IMR-90 (cell line): ENCODE measurements at regions not wholly inside any gene's neighbourhood (a gene's known extent, or its start where the extent isn't known, plus 50 kb on each side); places are given as distances from the start of the nearest gene placed in this dataset.

Source experiments
- ATAC-seq: fragments of 200-7000 bp; cut with Tn5 transposase; 2 replicates; pipeline ENCODE4 v1.9.1; 2020; ENCODE audit warnings: low read depth, mild to moderate bottlenecking, moderate library complexity
- BruUV-seq: library from RNA; stranded (reverse); fragments of 400-500 nt; replicated peaks from 2 replicates; lab custom pipeline; 2021; lab: Mats Ljungman, UMichigan
- CTCF ChIA-PET: fragments of 300-600 bp; formaldehyde crosslinking; extraction: SDS; loops from one replicate; lab custom pipeline; 2021; ENCODE audit warnings: antibody characterized with exemption; lab: Yijun Ruan, JAX
- POLR2A ChIA-PET: fragments of 300-600 bp; sonication (Branson Sonifier 250); formaldehyde crosslinking; loops from one replicate; lab custom pipeline; 2022; ENCODE audit warnings: antibody characterized with exemption; ENCODE audit not compliant: unreplicated experiment; lab: Charles Lee
- DNase-seq: peaks from one replicate; pipeline ENCODE4 v3.0.0; 2013
- H2AFZ ChIP-seq: replicated peaks from 2 replicates; pipeline ENCODE3; 2013; ENCODE audit warnings: low read length, mild to moderate bottlenecking; ENCODE audit not compliant: poor library complexity
- H2AK5ac ChIP-seq: 2 replicates; pipeline ENCODE4 v1.6.1; 2013; ENCODE audit warnings: low read depth, low read length, inconsistent platforms
- H2AK9ac ChIP-seq: replicated peaks from 2 replicates; pipeline ENCODE3; 2013; ENCODE audit warnings: mild to moderate bottlenecking, low read depth, low read length, moderate library complexity; ENCODE audit not compliant: poor library complexity
- H2BK120ac ChIP-seq: 2 replicates; pipeline ENCODE4 v1.6.1; 2013; ENCODE audit warnings: low read depth, low read length, inconsistent platforms
- H2BK15ac ChIP-seq: 3 replicates; pipeline ENCODE4 v1.6.1; 2013; ENCODE audit warnings: low read depth, low read length, inconsistent platforms
- H2BK20ac ChIP-seq: 2 replicates; pipeline ENCODE4 v1.6.1; 2013; ENCODE audit warnings: low read depth, mild to moderate bottlenecking, inconsistent platforms, low read length, moderate library complexity
- H2BK5ac ChIP-seq: 2 replicates; pipeline ENCODE4 v1.6.1; 2013; ENCODE audit warnings: mild to moderate bottlenecking, low read depth, low read length, inconsistent platforms; ENCODE audit not compliant: poor library complexity, severe bottlenecking
- H3K14ac ChIP-seq: replicated peaks from 2 replicates; pipeline ENCODE4 v1.6.1; 2013; ENCODE audit warnings: low read depth, low read length, inconsistent platforms
- H3K18ac ChIP-seq: 2 replicates; pipeline ENCODE4 v1.6.1; 2013; ENCODE audit warnings: low read depth, low read length, control low read depth
- H3K23ac ChIP-seq: 2 replicates; pipeline ENCODE4 v1.6.1; 2013; ENCODE audit warnings: low read depth, low read length, inconsistent platforms
- H3K27ac ChIP-seq: 2 replicates; pipeline ENCODE4 v1.5.1; 2013; ENCODE audit warnings: mild to moderate bottlenecking, control low read depth, low read length; ENCODE audit not compliant: insufficient read depth
- H3K27me3 ChIP-seq: 2 replicates; pipeline ENCODE4 v1.6.1; 2013; ENCODE audit warnings: low read length; ENCODE audit not compliant: control insufficient read depth, insufficient read depth
- H3K36me3 ChIP-seq: 2 replicates; pipeline ENCODE4 v1.6.1; 2013; ENCODE audit warnings: low read length, mixed read lengths; ENCODE audit not compliant: control insufficient read depth, insufficient read depth
- H3K4ac ChIP-seq: 2 replicates; pipeline ENCODE4 v1.6.1; 2013; ENCODE audit warnings: low read depth, low read length, inconsistent platforms
- H3K4me1 ChIP-seq: 2 replicates; pipeline ENCODE4 v1.6.1; 2013; ENCODE audit warnings: low read length, mixed read lengths; ENCODE audit not compliant: control insufficient read depth, insufficient read depth
- H3K4me2 ChIP-seq: 2 replicates; pipeline ENCODE4 v1.6.1; 2013; ENCODE audit warnings: low read depth, mild to moderate bottlenecking, control low read depth, low read length, moderate library complexity
- H3K4me3 ChIP-seq: 2 replicates; pipeline ENCODE4 v1.5.1; 2013; ENCODE audit warnings: low read depth, mild to moderate bottlenecking, control low read depth, low read length, moderate library complexity; ENCODE audit not compliant: insufficient read depth
- H3K56ac ChIP-seq: 2 replicates; pipeline ENCODE4 v1.6.1; 2013; ENCODE audit warnings: low read length, inconsistent platforms; ENCODE audit not compliant: insufficient read depth; ENCODE audit errors: extremely low read depth
- H3K79me1 ChIP-seq, 2 experiments: 2 replicates each; pipeline ENCODE4 v1.6.1; 2013; ENCODE audit warnings: low read length in 2 of 2, inconsistent platforms in 1 of 2, low read depth in 1 of 2
- H3K9ac ChIP-seq: 2 replicates; pipeline ENCODE4 v1.6.1; 2013; ENCODE audit warnings: low read depth, low read length, control low read depth
- H3K9me1 ChIP-seq: 2 replicates; pipeline ENCODE4 v1.6.1; 2013; ENCODE audit warnings: low read length, inconsistent platforms; ENCODE audit not compliant: insufficient read depth
- H3K9me3 ChIP-seq: 2 replicates; pipeline ENCODE4 v1.6.1; 2013; ENCODE audit warnings: low read length; ENCODE audit not compliant: control insufficient read depth, insufficient read depth
- H4K20me1 ChIP-seq: 2 replicates; pipeline ENCODE4 v1.6.1; 2013; ENCODE audit warnings: low read length, inconsistent platforms; ENCODE audit not compliant: insufficient read depth
- H4K5ac ChIP-seq: 2 replicates; pipeline ENCODE4 v1.6.1; 2013; ENCODE audit warnings: mild to moderate bottlenecking, low read depth, low read length, control low read depth
- H4K8ac ChIP-seq, 2 experiments: 2 replicates each; pipeline ENCODE4 v1.6.1; 2013; ENCODE audit warnings: low read depth in 2 of 2, low read length in 2 of 2, control low read depth in 1 of 2, inconsistent platforms in 1 of 2
- H4K91ac ChIP-seq: 2 replicates; pipeline ENCODE4 v1.6.1; 2013; ENCODE audit warnings: low read depth, low read length, inconsistent platforms; ENCODE audit not compliant: insufficient read depth
- BHLHE40 ChIP-seq: fragments of 150-350 bp; IDR thresholded peaks from 2 replicates; pipeline ENCODE4 v1.6.1; 2016; ENCODE audit warnings: mild to moderate bottlenecking, low read depth, low read length
- CEBPB ChIP-seq: IDR thresholded peaks from 2 replicates; pipeline ENCODE4 v1.6.1; 2012; ENCODE audit warnings: low read depth, low read length, improper control_type of control experiment
- CHD1 ChIP-seq: IDR thresholded peaks from 2 replicates; pipeline ENCODE4 v1.6.1; 2012; ENCODE audit warnings: low read depth, low read length, improper control_type of control experiment
- CTCF ChIP-seq: conservative IDR thresholded peaks from 2 replicates; pipeline ENCODE4 v1.5.1; 2012; ENCODE audit warnings: mild to moderate bottlenecking, low read depth, low read length, improper control_type of control experiment
- ELK1 ChIP-seq: fragments of 150-350 bp; IDR thresholded peaks from 2 replicates; pipeline ENCODE4 v1.6.1; 2016; ENCODE audit warnings: low read depth, mild to moderate bottlenecking, low read length, moderate library complexity, borderline replicate concordance
- FOS ChIP-seq: fragments of 150-350 bp; IDR thresholded peaks from 2 replicates; pipeline ENCODE4 v1.6.1; 2016; ENCODE audit warnings: low read depth, low read length
- MAFK ChIP-seq: IDR thresholded peaks from 2 replicates; pipeline ENCODE4 v1.6.1; 2012; ENCODE audit warnings: low read depth, low read length, improper control_type of control experiment
- MAZ ChIP-seq: IDR thresholded peaks from 2 replicates; pipeline ENCODE4 v1.6.1; 2012; ENCODE audit warnings: low read depth, mild to moderate bottlenecking, low read length, improper control_type of control experiment, moderate library complexity, borderline replicate concordance
- MXI1 ChIP-seq: IDR thresholded peaks from 2 replicates; pipeline ENCODE4 v1.6.1; 2012; ENCODE audit warnings: low read depth, mild to moderate bottlenecking, low read length, moderate library complexity, borderline replicate concordance
- NFE2L2 ChIP-seq: fragments of 150-350 bp; IDR thresholded peaks from 2 replicates; pipeline ENCODE4 v1.6.1; 2016; ENCODE audit warnings: low read depth, mild to moderate bottlenecking, low read length
- POLR2A ChIP-seq: IDR thresholded peaks from 2 replicates; pipeline ENCODE4 v1.6.1; 2012; ENCODE audit warnings: mild to moderate bottlenecking, low read depth, low read length
- RAD21 ChIP-seq: IDR thresholded peaks from 2 replicates; pipeline ENCODE4 v1.6.1; 2012; ENCODE audit warnings: low read length, improper control_type of control experiment
- RCOR1 ChIP-seq: IDR thresholded peaks from 2 replicates; pipeline ENCODE4 v1.6.1; 2012; ENCODE audit warnings: mild to moderate bottlenecking, low read length, improper control_type of control experiment; ENCODE audit not compliant: insufficient replicate concordance
- RFX5 ChIP-seq: IDR thresholded peaks from 2 replicates; pipeline ENCODE4 v1.8.0; 2012; ENCODE audit warnings: low read depth, mild to moderate bottlenecking, low read length, moderate library complexity
- SMC3 ChIP-seq: fragments of 150-350 bp; IDR thresholded peaks from 2 replicates; pipeline ENCODE4 v1.6.1; 2016; ENCODE audit warnings: low read depth, mild to moderate bottlenecking, antibody characterized with exemption, low read length, moderate library complexity
- USF2 ChIP-seq: fragments of 150-350 bp; IDR thresholded peaks from 2 replicates; pipeline ENCODE4 v1.6.1; 2017; ENCODE audit warnings: mild to moderate bottlenecking, antibody characterized with exemption, low read length, low read depth
- WGBS, 2 experiments: methylation state at CpG; one replicate each; pipeline versions ENCODE4 v1.1.5 to v1.1.7; 2013; ENCODE audit warnings: missing lambda C conversion rate in 2 of 2; ENCODE audit not compliant: insufficient read length in 1 of 2; ENCODE audit errors: extremely low coverage in 2 of 2; 5-methylcytosine and 5-hydroxymethylcytosine counted together
- dilution Hi-C: fragments of 300-500 bp; cut with HindIII; formaldehyde crosslinking; loops from one replicate; pipeline ENCODE4 v1.14.3; 2018; ENCODE audit warnings: low sequenced_read_pairs; ENCODE audit not compliant: unreplicated experiment
- in situ Hi-C: fragments of 300-500 bp; cut with MboI; formaldehyde crosslinking; loops from 3 replicates; pipeline ENCODE4 v1.14.3; 2019; ENCODE audit warnings: low sequenced_read_pairs, inconsistent platforms, mixed read lengths
- intact Hi-C: fragments of 100-400 bp; cut with micrococcal nuclease; formaldehyde crosslinking; loops from 2 replicates; pipeline ENCODE4 v1.10.0; 2022

GRCh38 chr6:33856031-33856590 lies 52.3 kb upstream of the MLN start:
- H3K9me1 ChIP-seq, result no peaks in the 10 kb centered on the region
- no peak overlapping the region for H3K4me3 ChIP-seq
- H4K5ac ChIP-seq, result no peak overlapping the region
- no peak overlapping the region for H3K9ac ChIP-seq
- no peak overlapping the region for H3K27ac ChIP-seq
- peak overlapping the region; percentile 55 for H2AK9ac ChIP-seq
- 80% methylated on average over 3 of the region's 6 CpGs; no CpG with 5 or more reads in 1 of the 2 experiments for WGBS, 2 experiments
- H2AFZ ChIP-seq, result no peak overlapping the region
- no peak overlapping the region for H3K18ac ChIP-seq
- no peak overlapping the region for H3K4me2 ChIP-seq
- dilution Hi-C loops, result no loop called here
- no peak overlapping the region for H3K23ac ChIP-seq
- H2BK120ac ChIP-seq, result no peak overlapping the region
- no peaks in the 10 kb centered on the region for H3K4me1 ChIP-seq
- H2BK20ac ChIP-seq, result no peak overlapping the region
- in situ Hi-C loops, result no loop called here
- H2BK5ac ChIP-seq, result no peak overlapping the region
- H3K36me3 ChIP-seq, result no peaks in the 10 kb centered on the region
- ATAC-seq (no peak), DNase-seq (no peak)
- no peak overlapping the region for H3K56ac ChIP-seq
- no peak overlapping the region for H2BK15ac ChIP-seq
- H4K91ac ChIP-seq, result no peak overlapping the region
- H2AK5ac ChIP-seq, result no peak overlapping the region
- no peaks in the 10 kb centered on the region for H3K9me3 ChIP-seq
- POLR2A ChIA-PET, result no interaction called here
- CTCF ChIA-PET, result interaction anchor here (1.0 kb wide), 1 partner anchor 199 kb away, joined by 3 read pairs; no protein-coding TSS in a partner anchor
- no peak overlapping the region for H3K4ac ChIP-seq
- BruUV-seq, result no TSS peak
- H3K14ac ChIP-seq, result no peak overlapping the region
- H3K79me1 ChIP-seq, result no peaks in the 10 kb centered on the region
- H4K20me1 ChIP-seq, result no peaks in the 10 kb centered on the region
- TF ChIP-seq NFE2L2 (no peak), POLR2A (no peak), RFX5 (no peak), SMC3 (no peak), BHLHE40 (no peak), ELK1 (no peak), FOS (no peak), RAD21 (no peak), CTCF (no peak), MAZ (no peak), MAFK (no peak), RCOR1 (no peak), MXI1 (no peak), CHD1 (no peak), USF2 (no peak), CEBPB (no peak)
- H4K8ac ChIP-seq, result no peak overlapping the region
- peaks cover 44% of the 10 kb centered on the region for H3K27me3 ChIP-seq
- intact Hi-C loops, result no loop called here
